Mesendoderm (in vitro differentiated cells): ENCODE measurements at regions not wholly inside any gene's neighbourhood (a gene's known extent, or its start where the extent isn't known, plus 50 kb on each side); places are given as distances from the start of the nearest gene placed in this dataset.

Experiments used
- DNase-seq: peaks from one replicate; pipeline ENCODE4 v3.0.0; 2013
- H2AK5ac ChIP-seq: 2 replicates; pipeline ENCODE4 v1.6.1; 2013; ENCODE audit warnings: low read length, inconsistent platforms
- H2BK120ac ChIP-seq: 2 replicates; pipeline ENCODE4 v1.6.1; 2013; ENCODE audit warnings: low read depth, mild to moderate bottlenecking, low read length, moderate library complexity, mixed read lengths
- H2BK15ac ChIP-seq: replicated peaks from 2 replicates; pipeline ENCODE4 v1.6.1; 2013; ENCODE audit warnings: low read depth, mild to moderate bottlenecking, moderate library complexity
- H2BK5ac ChIP-seq: 2 replicates; pipeline ENCODE4 v1.6.1; 2013; ENCODE audit warnings: low read length, inconsistent platforms
- H3K18ac ChIP-seq: 2 replicates; pipeline ENCODE4 v1.6.1; 2013; ENCODE audit warnings: mild to moderate bottlenecking, low read length, mixed read lengths
- H3K23ac ChIP-seq: one replicate; pipeline ENCODE4 v1.6.1; 2013; ENCODE audit warnings: low read length
- H3K27ac ChIP-seq: 2 replicates; pipeline ENCODE4 v1.5.1; 2013; ENCODE audit warnings: low read depth, mild to moderate bottlenecking, inconsistent platforms, low read length, moderate library complexity
- H3K27me3 ChIP-seq: 2 replicates; pipeline ENCODE4 v1.6.1; 2013; ENCODE audit warnings: low read length, control low read depth, mild to moderate bottlenecking, inconsistent platforms; ENCODE audit not compliant: insufficient read depth, poor library complexity
- H3K36me3 ChIP-seq: 2 replicates; pipeline ENCODE4 v1.6.1; 2013; ENCODE audit warnings: low read length, inconsistent platforms; ENCODE audit not compliant: control insufficient read depth, insufficient read depth
- H3K4ac ChIP-seq: one replicate; pipeline ENCODE4 v1.6.1; 2013; ENCODE audit warnings: low read depth, mild to moderate bottlenecking, low read length, moderate library complexity
- H3K4me1 ChIP-seq: 2 replicates; pipeline ENCODE4 v1.6.1; 2013; ENCODE audit warnings: low read depth, low read length, inconsistent platforms; ENCODE audit not compliant: control insufficient read depth
- H3K4me2 ChIP-seq: 2 replicates; pipeline ENCODE4 v1.6.1; 2013; ENCODE audit warnings: low read length
- H3K4me3 ChIP-seq: 2 replicates; pipeline ENCODE4 v1.5.1; 2013; ENCODE audit warnings: mild to moderate bottlenecking, low read length
- H3K56ac ChIP-seq: one replicate; pipeline ENCODE4 v1.6.1; 2013; ENCODE audit warnings: low read length
- H3K79me1 ChIP-seq: 2 replicates; pipeline ENCODE4 v1.6.1; 2013; ENCODE audit warnings: low read length, inconsistent platforms
- H3K79me2 ChIP-seq: 2 replicates; pipeline ENCODE4 v1.6.1; 2013; ENCODE audit warnings: mild to moderate bottlenecking, low read length; ENCODE audit not compliant: control insufficient read depth, insufficient read depth
- H3K9ac ChIP-seq: 2 replicates; pipeline ENCODE4 v1.6.1; 2013; ENCODE audit warnings: low read length, inconsistent platforms
- H4K5ac ChIP-seq: one replicate; pipeline ENCODE4 v1.6.1; 2013; ENCODE audit warnings: low read length
- H4K8ac ChIP-seq: one replicate; pipeline ENCODE4 v1.6.1; 2013; ENCODE audit warnings: low read depth, mild to moderate bottlenecking, control low read depth, low read length, moderate library complexity
- WGBS: extraction: QIAGEN DNeasy Blood & Tissue Kit; methylation state at CpG from one replicate; pipeline ENCODE4 v1.1.7; 2013; ENCODE audit warnings: low lambda C conversion rate, missing lambda C conversion rate; ENCODE audit not compliant: insufficient coverage; ENCODE audit errors: extremely low coverage; 5-methylcytosine and 5-hydroxymethylcytosine counted together

DNA sequence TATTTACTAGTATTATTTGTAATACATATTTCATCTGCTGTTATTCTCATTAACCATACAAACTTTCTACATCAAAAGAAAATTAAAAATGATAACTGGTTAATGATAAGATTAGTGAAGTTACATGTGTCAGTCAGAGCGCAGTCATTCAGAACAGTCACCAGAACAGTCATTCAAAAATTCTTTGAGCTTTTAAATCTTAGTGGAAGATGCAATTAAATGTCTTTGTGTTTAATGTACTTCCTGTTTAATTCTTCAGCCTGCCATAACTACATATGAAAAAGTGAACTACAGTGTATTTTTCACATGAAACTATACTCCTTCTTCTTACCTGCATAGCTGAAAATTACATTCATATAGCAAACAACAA is 179.7 kb upstream of the NDST4 start:
- Histone ChIP-seq H2BK15ac (no peak overlapping the region), H3K9ac (no peak overlapping the region), H2BK5ac (no peak overlapping the region), H3K27me3 (no peaks in the 10 kb centered on the region), H3K36me3 (no peaks in the 10 kb centered on the region), H3K79me1 (no peaks in the 10 kb centered on the region), H3K56ac (no peak overlapping the region), H3K27ac (no peak overlapping the region), H2AK5ac (no peak overlapping the region), H4K8ac (no peak overlapping the region), H3K4me1 (no peaks in the 10 kb centered on the region), H3K4me3 (no peak overlapping the region), H3K79me2 (no peaks in the 10 kb centered on the region), H3K18ac (no peak overlapping the region), H2BK120ac (no peak overlapping the region), H3K23ac (no peak overlapping the region), H3K4me2 (no peak overlapping the region), H4K5ac (no peak overlapping the region), H3K4ac (no peak overlapping the region)
- WGBS: no CpG with 5 or more reads among the region's 1 CpG
- DNase-seq: no peak

DNA sequence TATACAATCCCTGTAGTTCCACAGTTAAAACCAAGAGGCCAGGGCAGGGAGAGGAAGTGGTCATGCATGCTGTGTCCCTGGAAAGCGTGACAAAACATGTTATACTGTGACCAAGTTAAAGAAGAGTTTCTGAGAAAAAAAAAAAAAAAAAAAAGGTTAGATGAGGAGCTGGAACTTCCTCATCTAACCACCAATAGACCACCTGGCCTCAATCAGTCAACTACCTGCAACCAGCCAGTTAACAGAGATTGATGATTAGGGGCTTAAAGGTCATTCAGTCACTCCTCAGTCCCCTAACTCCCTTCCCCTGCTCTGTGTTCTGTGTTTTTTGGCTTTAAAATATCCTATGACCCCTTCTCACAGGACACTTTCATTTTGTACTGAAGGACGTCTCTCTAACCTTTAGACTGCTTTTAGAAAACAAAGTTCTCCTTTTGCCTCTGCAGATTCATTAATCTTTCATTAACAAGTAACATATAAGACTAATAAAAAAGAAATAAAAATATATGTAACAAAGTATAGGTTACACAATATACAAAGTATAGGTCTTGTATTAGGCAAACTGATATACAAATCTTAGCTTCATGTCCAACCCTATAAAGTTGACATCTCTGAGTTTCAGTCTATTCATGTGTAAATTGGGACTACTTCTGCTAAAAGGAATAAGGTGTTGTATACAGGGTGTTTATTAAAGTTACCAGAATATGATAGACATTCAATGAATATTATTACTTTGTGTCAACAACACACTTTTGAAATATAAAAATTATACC is 179.1 kb upstream of the NDST4 start:
- no peaks in the 10 kb centered on the region for H3K4me1 ChIP-seq
- H3K4ac ChIP-seq: no peak overlapping the region
- H4K8ac ChIP-seq: no peak overlapping the region
- no peaks in the 10 kb centered on the region for H3K79me1 ChIP-seq
- WGBS: no CpG with 5 or more reads among the region's 2 CpGs
- no peak overlapping the region for H3K4me2 ChIP-seq
- no peak overlapping the region for H3K27ac ChIP-seq
- H3K18ac ChIP-seq: no peak overlapping the region
- no peaks in the 10 kb centered on the region for H3K36me3 ChIP-seq
- H3K4me3 ChIP-seq: no peak overlapping the region
- DNase-seq: no peak
- H2BK120ac ChIP-seq: no peak overlapping the region
- H2BK15ac ChIP-seq: no peak overlapping the region
- H3K23ac ChIP-seq: no peak overlapping the region
- H3K9ac ChIP-seq: no peak overlapping the region
- H2BK5ac ChIP-seq: no peak overlapping the region
- no peak overlapping the region for H2AK5ac ChIP-seq
- H4K5ac ChIP-seq: no peak overlapping the region
- H3K27me3 ChIP-seq: no peaks in the 10 kb centered on the region
- no peak overlapping the region for H3K56ac ChIP-seq
- H3K79me2 ChIP-seq: no peaks in the 10 kb centered on the region

DNA sequence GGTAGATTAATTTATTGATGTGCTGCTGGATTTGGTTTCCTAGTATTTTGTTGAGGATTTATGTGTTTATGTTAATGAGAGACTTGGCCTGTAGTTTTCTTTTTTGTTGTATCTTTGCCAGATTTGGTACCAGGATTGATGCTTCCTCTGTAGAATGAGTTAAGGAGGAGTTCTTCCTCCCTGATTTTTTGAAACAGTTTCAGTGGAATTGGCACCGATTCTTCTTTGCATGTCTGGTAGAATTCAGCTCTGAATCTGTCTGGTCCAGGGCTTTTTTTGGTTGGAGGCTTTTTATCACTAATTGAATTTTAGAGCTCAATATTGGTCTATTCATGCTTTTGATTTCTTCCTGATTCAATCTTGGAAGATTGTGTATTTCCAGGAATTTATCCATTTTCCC is 174.0 kb upstream of the NDST4 start:
- no peak overlapping the region for H4K8ac ChIP-seq
- H2BK5ac ChIP-seq: no peak overlapping the region
- H2BK15ac ChIP-seq: no peak overlapping the region
- DNase-seq: no peak
- H3K4ac ChIP-seq: no peak overlapping the region
- H4K5ac ChIP-seq: no peak overlapping the region
- no peak overlapping the region for H3K27ac ChIP-seq
- no peak overlapping the region for H3K23ac ChIP-seq
- no peak overlapping the region for H3K4me2 ChIP-seq
- no peaks in the 10 kb centered on the region for H3K36me3 ChIP-seq
- no peak overlapping the region for H2BK120ac ChIP-seq
- H3K79me2 ChIP-seq: no peaks in the 10 kb centered on the region
- H2AK5ac ChIP-seq: no peak overlapping the region
- no peaks in the 10 kb centered on the region for H3K27me3 ChIP-seq
- no peaks in the 10 kb centered on the region for H3K4me1 ChIP-seq
- H3K9ac ChIP-seq: no peak overlapping the region
- H3K4me3 ChIP-seq: no peak overlapping the region
- no peak overlapping the region for H3K56ac ChIP-seq
- no peaks in the 10 kb centered on the region for H3K79me1 ChIP-seq
- H3K18ac ChIP-seq: no peak overlapping the region
- no CpG with 5 or more reads among the region's 1 CpG for WGBS

DNA sequence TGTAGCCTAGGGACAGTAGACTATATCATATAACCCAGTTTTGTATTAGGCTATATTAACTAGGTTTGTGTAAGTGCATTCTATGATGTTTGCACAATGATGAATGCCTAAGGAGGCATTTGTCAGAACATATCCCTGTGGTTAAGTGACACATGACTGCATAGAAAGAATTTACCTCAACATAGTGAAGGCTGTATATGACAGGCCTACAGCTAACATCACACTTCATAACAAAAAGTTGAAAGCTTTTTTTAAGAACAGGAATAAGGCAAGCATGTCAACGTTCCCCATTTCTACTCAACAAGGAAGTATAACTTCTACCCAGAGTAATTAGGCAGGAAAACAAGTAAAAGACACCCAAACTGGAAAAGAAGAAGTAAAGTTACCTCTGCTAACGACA is 165.9 kb upstream of the NDST4 start:
- Histone ChIP-seq H3K36me3 (no peaks in the 10 kb centered on the region), H3K27ac (no peak overlapping the region), H3K4me2 (no peak overlapping the region), H3K27me3 (no peaks in the 10 kb centered on the region), H2BK120ac (no peak overlapping the region), H3K9ac (no peak overlapping the region), H3K56ac (no peak overlapping the region), H2AK5ac (no peak overlapping the region), H3K4ac (no peak overlapping the region), H2BK5ac (no peak overlapping the region), H3K4me3 (no peak overlapping the region), H4K5ac (no peak overlapping the region), H3K23ac (no peak overlapping the region), H2BK15ac (no peak overlapping the region), H3K4me1 (no peaks in the 10 kb centered on the region), H3K79me1 (no peaks in the 10 kb centered on the region), H4K8ac (no peak overlapping the region), H3K79me2 (no peaks in the 10 kb centered on the region), H3K18ac (no peak overlapping the region)
- WGBS: no CpG with 5 or more reads among the region's 2 CpGs
- no peak for DNase-seq

DNA sequence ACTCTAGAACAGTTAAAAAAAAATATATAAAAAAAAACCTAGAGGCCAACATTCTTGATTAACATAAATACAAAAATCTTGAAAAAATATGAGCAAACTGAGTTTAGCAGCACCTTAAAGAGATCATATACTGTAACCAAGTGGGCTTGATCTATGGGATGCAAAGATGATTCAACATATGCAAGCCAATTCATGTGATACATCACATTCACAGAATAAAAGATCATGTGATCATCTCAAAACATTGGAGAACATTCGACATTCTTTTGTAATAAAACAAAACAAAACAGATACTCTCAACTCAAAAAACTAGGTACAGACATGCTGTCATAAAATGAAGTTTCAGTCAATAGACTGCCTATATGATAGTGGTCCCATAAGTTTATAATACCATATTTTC is 165.4 kb upstream of the NDST4 start:
- H2BK15ac ChIP-seq: no peak overlapping the region

DNA sequence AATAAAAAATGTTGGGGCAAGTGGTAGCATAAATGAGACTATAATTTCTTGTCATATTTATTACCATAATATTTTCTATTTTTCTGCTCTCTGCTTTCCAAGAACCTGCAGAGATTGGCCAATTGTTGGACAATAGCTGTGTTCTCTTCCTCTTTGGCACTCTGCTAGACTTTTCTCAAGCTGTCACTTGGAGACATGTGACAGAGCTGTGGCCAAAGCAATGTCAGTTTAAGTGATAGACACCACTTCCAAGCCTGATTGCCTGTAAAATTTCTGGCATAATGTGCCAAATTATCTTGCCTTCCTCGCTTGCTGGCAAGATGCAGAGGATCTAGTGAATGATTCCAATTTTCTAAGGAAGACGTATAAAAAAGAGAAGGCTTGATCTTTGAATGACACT is 162.2 kb upstream of the NDST4 start:
- WGBS: no CpG with 5 or more reads among the region's 2 CpGs
- H3K9ac ChIP-seq: no peak overlapping the region
- H2BK5ac ChIP-seq: no peak overlapping the region

More for the DNA sequence above, 165.4 kb upstream of the NDST4 start:
- DNase-seq: no peak
- H3K9ac ChIP-seq: no peak overlapping the region
- no peaks in the 10 kb centered on the region for H3K4me1 ChIP-seq
- H3K36me3 ChIP-seq: no peaks in the 10 kb centered on the region
- no peak overlapping the region for H3K56ac ChIP-seq
- no CpG with 5 or more reads among the region's 1 CpG for WGBS
- no peak overlapping the region for H3K27ac ChIP-seq
- H2BK120ac ChIP-seq: no peak overlapping the region
- no peak overlapping the region for H2BK5ac ChIP-seq
- H2AK5ac ChIP-seq: no peak overlapping the region
- H3K27me3 ChIP-seq: no peaks in the 10 kb centered on the region
- no peak overlapping the region for H4K5ac ChIP-seq
- no peak overlapping the region for H3K23ac ChIP-seq
- H3K4me2 ChIP-seq: no peak overlapping the region
- no peaks in the 10 kb centered on the region for H3K79me2 ChIP-seq
- no peak overlapping the region for H3K4me3 ChIP-seq
- H3K79me1 ChIP-seq: no peaks in the 10 kb centered on the region
- H3K4ac ChIP-seq: no peak overlapping the region
- H4K8ac ChIP-seq: no peak overlapping the region
- H3K18ac ChIP-seq: no peak overlapping the region

More for the DNA sequence above, 162.2 kb upstream of the NDST4 start:
- no peak overlapping the region for H4K5ac ChIP-seq
- no peaks in the 10 kb centered on the region for H3K79me2 ChIP-seq
- H2AK5ac ChIP-seq: no peak overlapping the region
- no peaks in the 10 kb centered on the region for H3K27me3 ChIP-seq
- H3K4me1 ChIP-seq: no peaks in the 10 kb centered on the region
- H4K8ac ChIP-seq: no peak overlapping the region
- no peak overlapping the region for H3K23ac ChIP-seq
- no peak overlapping the region for H3K4ac ChIP-seq
- H2BK15ac ChIP-seq: no peak overlapping the region
- H3K27ac ChIP-seq: no peak overlapping the region
- no peaks in the 10 kb centered on the region for H3K36me3 ChIP-seq
- H3K18ac ChIP-seq: no peak overlapping the region
- no peak for DNase-seq
- H3K4me2 ChIP-seq: no peak overlapping the region
- H3K4me3 ChIP-seq: no peak overlapping the region
- no peak overlapping the region for H2BK120ac ChIP-seq
- no peaks in the 10 kb centered on the region for H3K79me1 ChIP-seq
- H3K56ac ChIP-seq: no peak overlapping the region
